GM21515 (cell line): ENCODE measurements at regions not wholly inside any gene's neighbourhood (a gene's known extent, or its start where the extent isn't known, plus 50 kb on each side); places are given as distances from the start of the nearest gene placed in this dataset.
"Not testable (repeated sequence)": the region's sequence is repeated elsewhere in the genome, so short reads cannot be mapped to it uniquely, and the experiment has no call there.

Experiments
- ATAC-seq: cut with Tn5 transposase; IDR thresholded peaks from one replicate; pipeline ENCODE4 v1.9.1; 2021; ENCODE audit not compliant: unreplicated experiment

- no peak for ATAC-seq
These were observed 835.5 kb upstream of the CNTN5 start for GRCh38 chr11:98185245-98185644.

- ATAC-seq, result no peak
These were observed 826.1 kb upstream of the CNTN5 start for GRCh38 chr11:98194611-98195010.

GRCh38 chr11:98195300-98195699, 825.4 kb upstream of the CNTN5 start:
- no peak for ATAC-seq

- ATAC-seq, result no peak
These were observed 813.7 kb upstream of the CNTN5 start for GRCh38 chr11:98207086-98207485.

GRCh38 chr11:98227278-98227677, 793.5 kb upstream of the CNTN5 start:
- no peak for ATAC-seq

GRCh38 chr11:98230678-98231077, 790.1 kb upstream of the CNTN5 start:
- no peak for ATAC-seq

GRCh38 chr11:98234698-98235097, 786.1 kb upstream of the CNTN5 start:
- no peak for ATAC-seq

GRCh38 chr11:98243897-98244296, 776.9 kb upstream of the CNTN5 start:
- no peak for ATAC-seq

- ATAC-seq, result no peak
These were observed 759.8 kb upstream of the CNTN5 start for GRCh38 chr11:98260983-98261382.

GRCh38 chr11:98277251-98277912, 743.4 kb upstream of the CNTN5 start:
- ATAC-seq, result no peak

GRCh38 chr11:98289617-98290263, 731.0 kb upstream of the CNTN5 start:
- no peak for ATAC-seq

GRCh38 chr11:98296091-98296880, 724.5 kb upstream of the CNTN5 start:
- ATAC-seq, result no peak

GRCh38 chr11:98300719-98301118, 720.0 kb upstream of the CNTN5 start:
- ATAC-seq, result no peak

GRCh38 chr11:98307827-98308491, 712.8 kb upstream of the CNTN5 start:
- ATAC-seq, result no peak

- ATAC-seq, result not testable (repeated sequence)
These were observed 690.4 kb upstream of the CNTN5 start for GRCh38 chr11:98330306-98330705.

GRCh38 chr11:98358551-98358950, 662.2 kb upstream of the CNTN5 start:
- no peak for ATAC-seq

- no peak for ATAC-seq
These were observed 655.6 kb upstream of the CNTN5 start for GRCh38 chr11:98365190-98365589.

GRCh38 chr11:98365941-98366340, 654.8 kb upstream of the CNTN5 start:
- no peak for ATAC-seq

- ATAC-seq, result no peak
These were observed 630.4 kb upstream of the CNTN5 start for GRCh38 chr11:98390391-98390790.

- not testable (repeated sequence) for ATAC-seq
These were observed 626.2 kb upstream of the CNTN5 start for GRCh38 chr11:98394500-98394899.

GRCh38 chr11:98398508-98398907, 622.2 kb upstream of the CNTN5 start:
- no peak for ATAC-seq
